K562 (cell line): ENCODE measurements at regions not wholly inside any gene's neighbourhood (a gene's known extent, or its start where the extent isn't known, plus 50 kb on each side); places are given as distances from the start of the nearest gene placed in this dataset.

Experiments used
- BRF1 ChIP-seq: IDR thresholded peaks from 3 replicates; pipeline ENCODE4 v1.6.1; 2011; ENCODE audit warnings: borderline replicate concordance, mild to moderate bottlenecking; ENCODE audit not compliant: insufficient read length; ENCODE audit errors: extremely low read depth
- NFRKB ChIP-seq: fragments of 450-650 bp; IDR thresholded peaks from 2 replicates; pipeline ENCODE4 v1.6.1; 2016; ENCODE audit warnings: low read depth
- NFYB ChIP-seq: IDR thresholded peaks from 2 replicates; pipeline ENCODE4 v1.6.1; 2011; ENCODE audit warnings: mild to moderate bottlenecking, moderate library complexity; ENCODE audit not compliant: insufficient read length; ENCODE audit errors: extremely low read depth
- ZFP1 ChIP-seq: fragments of 450-650 bp; formaldehyde crosslinking; IDR thresholded peaks from 2 replicates; pipeline ENCODE4 v1.4.0; 2020; ENCODE audit warnings: mild to moderate bottlenecking, mixed read lengths
- ZNF274 ChIP-seq: IDR thresholded peaks from 2 replicates; pipeline ENCODE4 v1.6.1; 2011; ENCODE audit warnings: low read depth, mild to moderate bottlenecking, low read length, moderate library complexity, borderline replicate concordance
- ZNF707 ChIP-seq: fragments of 250-450 bp; sonication (Bioruptor Pico); conservative IDR thresholded peaks from 2 replicates; pipeline ENCODE4 v1.8.0; 2022; ENCODE audit warnings: inconsistent platforms, mild to moderate bottlenecking, moderate library complexity
- ZNF766 ChIP-seq: fragments of 200-800 bp; sonication (Bioruptor generic); conservative IDR thresholded peaks from 2 replicates; pipeline ENCODE4 v1.6.1; 2016; ENCODE audit warnings: missing genetic modification characterization, missing compliant biosample characterization
- TF ChIP-seq, protein P1 (sequence below), 2 experiments: fragments of 450-650 bp; formaldehyde crosslinking in 1 of 2; IDR thresholded peaks; 2 replicates each; pipeline versions ENCODE4 v1.4.0 to v1.6.1; 2014 to 2020; ENCODE audit warnings: mild to moderate bottlenecking in 2 of 2, borderline replicate concordance in 1 of 2, low read depth in 1 of 2

DNA sequence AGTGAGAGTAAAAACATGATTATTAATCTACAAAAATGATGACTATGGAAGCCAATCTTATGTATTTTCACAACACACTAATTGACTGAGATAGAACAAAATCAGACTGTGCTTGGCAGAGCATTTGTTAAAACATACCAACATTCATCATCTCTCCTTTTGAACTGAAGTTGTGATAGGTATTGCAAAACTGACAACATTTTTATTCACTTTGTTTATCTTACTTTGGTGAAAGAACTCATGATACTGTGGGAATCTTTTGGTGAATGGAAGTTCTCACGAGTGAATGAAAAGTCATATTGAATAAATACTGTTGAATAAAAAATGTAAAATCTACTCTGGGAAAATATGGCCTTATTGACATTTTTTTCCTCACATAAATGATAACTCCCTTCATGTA, 1430.2 kb upstream of the PIK3C3 start:
- TF ChIP-seq NFYB, result no peak
- TF ChIP-seq NFRKB, result no peak
- TF ChIP-seq ZNF274, result no peak
- TF ChIP-seq ZFP1, result no peak
- TF ChIP-seq ZNF766 (CRISPR knock-in tag), result no peak
- TF ChIP-seq BRF1, result no peak
- TF ChIP-seq, protein P1, sequence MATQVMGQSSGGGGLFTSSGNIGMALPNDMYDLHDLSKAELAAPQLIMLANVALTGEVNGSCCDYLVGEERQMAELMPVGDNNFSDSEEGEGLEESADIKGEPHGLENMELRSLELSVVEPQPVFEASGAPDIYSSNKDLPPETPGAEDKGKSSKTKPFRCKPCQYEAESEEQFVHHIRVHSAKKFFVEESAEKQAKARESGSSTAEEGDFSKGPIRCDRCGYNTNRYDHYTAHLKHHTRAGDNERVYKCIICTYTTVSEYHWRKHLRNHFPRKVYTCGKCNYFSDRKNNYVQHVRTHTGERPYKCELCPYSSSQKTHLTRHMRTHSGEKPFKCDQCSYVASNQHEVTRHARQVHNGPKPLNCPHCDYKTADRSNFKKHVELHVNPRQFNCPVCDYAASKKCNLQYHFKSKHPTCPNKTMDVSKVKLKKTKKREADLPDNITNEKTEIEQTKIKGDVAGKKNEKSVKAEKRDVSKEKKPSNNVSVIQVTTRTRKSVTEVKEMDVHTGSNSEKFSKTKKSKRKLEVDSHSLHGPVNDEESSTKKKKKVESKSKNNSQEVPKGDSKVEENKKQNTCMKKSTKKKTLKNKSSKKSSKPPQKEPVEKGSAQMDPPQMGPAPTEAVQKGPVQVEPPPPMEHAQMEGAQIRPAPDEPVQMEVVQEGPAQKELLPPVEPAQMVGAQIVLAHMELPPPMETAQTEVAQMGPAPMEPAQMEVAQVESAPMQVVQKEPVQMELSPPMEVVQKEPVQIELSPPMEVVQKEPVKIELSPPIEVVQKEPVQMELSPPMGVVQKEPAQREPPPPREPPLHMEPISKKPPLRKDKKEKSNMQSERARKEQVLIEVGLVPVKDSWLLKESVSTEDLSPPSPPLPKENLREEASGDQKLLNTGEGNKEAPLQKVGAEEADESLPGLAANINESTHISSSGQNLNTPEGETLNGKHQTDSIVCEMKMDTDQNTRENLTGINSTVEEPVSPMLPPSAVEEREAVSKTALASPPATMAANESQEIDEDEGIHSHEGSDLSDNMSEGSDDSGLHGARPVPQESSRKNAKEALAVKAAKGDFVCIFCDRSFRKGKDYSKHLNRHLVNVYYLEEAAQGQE (IDR thresholded peaks at IDR 0.05; ENCODE audit: borderline replicate concordance), result no peak
- TF ChIP-seq, protein P1 (CRISPR knock-in tag; IDR thresholded peaks at IDR 0.05; ENCODE audit: low read depth), result no peak
- no peak for TF ChIP-seq ZNF707 (CRISPR knock-in tag)
